ENCODE measurements at regions not wholly inside any gene's neighbourhood (a gene's known extent, or its start where the extent isn't known, plus 50 kb on each side); places are given as distances from the start of the nearest gene placed in this dataset.
"Not testable (repeated sequence)": the region's sequence is repeated elsewhere in the genome, so short reads cannot be mapped to it uniquely, and the experiment has no call there.

- Histone ChIP-seq H3K27ac (no peak overlapping the region), H3K36me3 (no peaks in the 10 kb centered on the region), H3K4me1 (no peaks in the 10 kb centered on the region), H3K9me3 (replicated peaks) (no peaks in the 10 kb centered on the region), H3K27me3 (no peaks in the 10 kb centered on the region), H3K4me3 (no peak overlapping the region)
- DNase-seq = no peak
These were observed 179.3 kb downstream of the HDGFL1 start for GRCh38 chr6:22748681-22749080.

- Histone ChIP-seq H3K4me1 (no peaks in the 10 kb centered on the region), H3K36me3 (no peaks in the 10 kb centered on the region), H3K27me3 (no peaks in the 10 kb centered on the region), H3K27ac (no peak overlapping the region), H3K9me3 (replicated peaks) (no peaks in the 10 kb centered on the region), H3K4me3 (no peak overlapping the region)
- no peak for DNase-seq
These were observed 180.3 kb downstream of the HDGFL1 start for GRCh38 chr6:22749696-22750095.

DNA sequence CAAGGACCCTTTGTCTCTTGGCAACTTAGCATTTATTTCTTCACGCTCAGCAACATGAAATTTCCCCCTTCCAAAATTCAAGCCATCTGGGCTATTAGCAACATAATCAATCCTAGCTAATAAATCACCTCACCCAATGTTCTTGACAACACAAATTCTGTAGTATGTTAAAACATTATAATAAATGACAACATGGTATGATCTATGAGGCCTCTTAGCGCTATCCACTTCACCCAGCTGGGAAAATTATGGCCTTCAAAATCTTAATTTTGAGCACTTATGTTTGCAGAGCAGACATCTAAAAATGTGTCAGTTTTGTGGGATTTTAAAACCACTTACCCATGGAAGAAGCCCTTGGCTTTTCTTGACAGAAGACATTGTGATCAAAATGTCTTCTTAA is 181.9 kb downstream of the HDGFL1 start:
- Histone ChIP-seq H3K4me3 (no peak overlapping the region), H3K4me1 (no peaks in the 10 kb centered on the region), H3K36me3 (no peaks in the 10 kb centered on the region), H3K9me3 (replicated peaks) (no peaks in the 10 kb centered on the region), H3K27me3 (no peaks in the 10 kb centered on the region), H3K27ac (no peak overlapping the region)
- DNase-seq = no peak

GRCh38 chr6:22752522-22752921 is 183.2 kb downstream of the HDGFL1 start:
- Histone ChIP-seq H3K27me3 (no peaks in the 10 kb centered on the region), H3K4me1 (no peaks in the 10 kb centered on the region), H3K36me3 (no peaks in the 10 kb centered on the region), H3K4me3 (no peak overlapping the region), H3K9me3 (replicated peaks) (no peaks in the 10 kb centered on the region), H3K27ac (no peak overlapping the region)
- DNase-seq = no peak

GRCh38 chr6:22754061-22754460 is 184.7 kb downstream of the HDGFL1 start:
- no peak for DNase-seq
- Histone ChIP-seq H3K27me3 (no peaks in the 10 kb centered on the region), H3K4me1 (no peaks in the 10 kb centered on the region), H3K27ac (no peak overlapping the region), H3K36me3 (no peaks in the 10 kb centered on the region), H3K4me3 (no peak overlapping the region), H3K9me3 (replicated peaks) (no peaks in the 10 kb centered on the region)

DNA sequence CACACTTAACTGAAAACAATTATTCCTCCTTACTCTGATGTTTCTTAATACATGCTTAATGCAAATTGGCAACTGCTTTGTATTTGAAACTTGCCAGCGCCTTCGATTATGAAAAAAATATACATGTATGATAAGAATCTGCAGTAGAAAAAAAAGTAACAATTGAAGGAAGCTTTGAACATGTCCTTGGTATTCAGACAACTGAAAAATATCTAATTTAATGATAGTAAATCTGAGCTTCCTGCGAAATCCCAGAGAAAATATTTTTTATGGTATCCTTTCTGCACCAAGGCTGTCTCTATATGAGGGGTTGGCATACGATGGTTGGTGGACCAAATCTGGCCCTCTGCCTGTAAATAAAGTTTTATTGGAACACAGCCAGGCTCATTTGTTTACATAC is 186.2 kb downstream of the HDGFL1 start:
- H3K4me3 ChIP-seq = no peak overlapping the region
- H3K36me3 ChIP-seq = no peaks in the 10 kb centered on the region
- no peak overlapping the region for H3K27ac ChIP-seq
- no peak for DNase-seq
- H3K4me1 ChIP-seq = no peaks in the 10 kb centered on the region
- no peaks in the 10 kb centered on the region for H3K27me3 ChIP-seq
- no peaks in the 10 kb centered on the region for H3K9me3 ChIP-seq (replicated peaks)

DNA sequence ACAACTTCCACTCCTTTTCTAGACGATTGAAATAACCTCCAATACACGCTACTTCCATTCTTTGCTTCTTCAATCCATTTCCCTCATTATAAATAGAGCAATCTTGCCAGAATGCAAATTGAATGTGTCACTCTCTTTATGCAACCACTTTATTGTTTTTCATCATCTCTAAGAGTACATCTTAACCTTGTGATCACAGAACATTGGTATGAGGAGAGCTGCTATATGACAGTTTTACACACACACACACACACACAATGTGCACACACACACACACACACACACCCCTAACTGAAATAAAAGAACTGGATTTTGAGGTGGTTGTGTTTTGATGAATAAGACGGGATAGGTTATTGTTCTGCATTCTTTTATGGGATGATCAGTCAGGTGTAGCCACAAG is 187.0 kb downstream of the HDGFL1 start:
- DNase-seq = no peak
- H3K27me3 ChIP-seq = no peaks in the 10 kb centered on the region
- no peaks in the 10 kb centered on the region for H3K4me1 ChIP-seq
- H3K9me3 ChIP-seq (replicated peaks) = no peaks in the 10 kb centered on the region
- no peak overlapping the region for H3K4me3 ChIP-seq
- H3K27ac ChIP-seq = no peak overlapping the region
- no peaks in the 10 kb centered on the region for H3K36me3 ChIP-seq

GRCh38 chr6:22764496-22764895 is 195.1 kb downstream of the HDGFL1 start:
- Histone ChIP-seq H3K36me3 (no peaks in the 10 kb centered on the region), H3K4me3 (no peak overlapping the region), H3K27me3 (no peaks in the 10 kb centered on the region), H3K4me1 (peaks cover 8% of the 10 kb centered on the region), H3K27ac (no peak overlapping the region), H3K9me3 (replicated peaks) (no peaks in the 10 kb centered on the region)
- DNase-seq = peak; percentile 7 to 50

DNA sequence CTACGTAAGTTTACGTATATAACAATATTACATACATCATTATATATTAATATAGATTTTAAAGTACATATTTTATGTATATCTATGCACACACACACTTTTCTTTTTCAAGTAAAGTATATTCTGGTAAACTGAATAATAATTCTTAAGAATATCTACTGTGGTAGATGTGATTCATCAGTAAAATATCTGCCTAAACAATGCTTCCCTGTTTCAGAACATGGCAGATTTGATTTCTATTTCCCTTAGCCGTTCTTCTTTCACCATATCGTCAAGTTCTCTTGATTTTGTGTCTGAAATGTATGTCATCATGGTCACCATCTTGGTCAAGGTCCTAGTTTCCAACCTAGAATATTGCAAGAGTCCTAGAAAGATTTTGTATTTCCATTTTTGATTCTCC is 195.6 kb downstream of the HDGFL1 start:
- Histone ChIP-seq H3K27ac (no peak overlapping the region), H3K4me3 (no peak overlapping the region), H3K4me1 (peaks cover 8% of the 10 kb centered on the region), H3K36me3 (no peaks in the 10 kb centered on the region), H3K27me3 (no peaks in the 10 kb centered on the region), H3K9me3 (replicated peaks) (no peaks in the 10 kb centered on the region)
- no peak for DNase-seq

GRCh38 chr6:22766979-22767378 is 197.6 kb downstream of the HDGFL1 start:
- no peaks in the 10 kb centered on the region for H3K36me3 ChIP-seq
- no peak overlapping the region for H3K27ac ChIP-seq
- H3K27me3 ChIP-seq = no peaks in the 10 kb centered on the region
- H3K4me3 ChIP-seq = no peak overlapping the region
- H3K4me1 ChIP-seq = peaks cover 8% of the 10 kb centered on the region
- H3K9me3 ChIP-seq (replicated peaks) = no peaks in the 10 kb centered on the region
- DNase-seq = no peak

DNA sequence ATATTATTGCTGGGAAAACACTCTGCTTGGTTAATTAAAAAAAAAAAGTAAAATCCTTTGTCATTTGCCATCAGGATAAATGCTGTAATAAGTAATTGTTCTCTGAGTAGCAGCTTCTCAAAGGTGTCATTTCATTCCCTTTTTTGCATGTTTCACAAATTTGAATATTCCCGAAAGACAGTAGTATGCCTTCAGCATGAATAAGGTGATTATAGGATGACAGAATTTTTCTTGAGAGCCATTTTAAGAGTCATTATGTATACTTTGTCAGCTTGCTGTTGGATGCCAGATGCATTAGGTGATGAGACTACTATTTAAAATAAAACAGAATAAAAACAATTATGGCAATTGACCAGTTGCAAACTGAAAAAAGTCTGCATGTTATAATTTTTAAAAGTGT is 200.7 kb downstream of the HDGFL1 start:
- no peak for DNase-seq
- Histone ChIP-seq H3K27me3 (no peaks in the 10 kb centered on the region), H3K4me3 (no peak overlapping the region), H3K27ac (no peak overlapping the region), H3K36me3 (no peaks in the 10 kb centered on the region), H3K4me1 (no peaks in the 10 kb centered on the region), H3K9me3 (replicated peaks) (no peaks in the 10 kb centered on the region)

DNA sequence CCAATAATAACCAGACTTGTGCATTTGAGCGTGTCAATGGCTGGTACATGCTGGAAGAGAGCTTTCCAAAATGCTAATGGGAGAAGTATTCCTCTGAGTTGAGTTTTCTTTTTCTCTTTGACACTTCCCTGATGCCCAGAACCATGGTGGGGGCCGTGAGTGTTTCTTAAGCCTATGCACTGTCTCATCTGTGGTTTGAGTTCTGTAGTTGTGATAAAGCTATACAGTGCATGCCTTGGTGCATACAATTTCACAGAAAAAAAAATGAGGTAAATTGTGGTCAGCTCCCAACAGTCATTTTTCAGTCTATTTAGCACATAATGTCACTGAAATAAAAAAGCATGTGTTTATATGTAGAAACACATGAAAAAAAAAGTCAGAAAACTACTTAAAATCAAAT is 204.8 kb downstream of the HDGFL1 start:
- no peaks in the 10 kb centered on the region for H3K4me1 ChIP-seq
- DNase-seq = no peak
- no peak overlapping the region for H3K4me3 ChIP-seq
- no peaks in the 10 kb centered on the region for H3K36me3 ChIP-seq
- H3K27ac ChIP-seq = no peak overlapping the region
- H3K9me3 ChIP-seq (replicated peaks) = no peaks in the 10 kb centered on the region
- no peaks in the 10 kb centered on the region for H3K27me3 ChIP-seq

DNA sequence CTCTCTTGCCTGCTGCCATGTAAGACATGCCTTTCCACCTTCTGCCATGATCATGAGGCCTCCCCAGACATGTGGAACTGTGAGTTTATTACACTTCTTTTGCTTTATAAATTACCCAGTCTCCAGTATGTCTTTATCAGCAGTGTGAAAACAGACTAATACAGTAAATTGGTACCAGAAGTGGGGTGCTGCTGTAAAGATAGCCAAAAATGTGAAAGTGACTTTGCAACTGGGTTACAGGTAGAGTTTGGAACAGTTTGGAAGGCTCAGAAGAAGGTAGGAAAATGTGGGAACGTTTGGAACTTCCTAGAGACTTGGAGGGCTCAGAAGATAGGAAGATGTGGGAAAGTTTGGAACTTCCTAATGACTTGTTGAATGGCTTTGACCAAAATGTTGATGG is 209.1 kb downstream of the HDGFL1 start:
- DNase-seq; H3K4me1 ChIP-seq; H3K9me3 ChIP-seq (replicated peaks): not testable (repeated sequence)

GRCh38 chr6:22779062-22779461 is 209.7 kb downstream of the HDGFL1 start:
- DNase-seq = no peak
- H3K4me1 ChIP-seq = no peaks in the 10 kb centered on the region; the same call in 1 of the 2 replicates

More for the DNA sequence above, 209.1 kb downstream of the HDGFL1 start:
- not testable (repeated sequence) for H3K36me3 ChIP-seq, H3K27ac ChIP-seq, H3K27me3 ChIP-seq, H3K4me3 ChIP-seq

GRCh38 chr6:22783931-22784330 is 214.6 kb downstream of the HDGFL1 start:
- no peak overlapping the region for H3K27ac ChIP-seq

More at GRCh38 chr6:22779062-22779461, 209.7 kb downstream of the HDGFL1 start:
- Histone ChIP-seq H3K27ac (no peak overlapping the region), H3K4me3 (no peak overlapping the region), H3K27me3 (no peaks in the 10 kb centered on the region), H3K36me3 (no peaks in the 10 kb centered on the region), H3K9me3 (replicated peaks) (no peaks in the 10 kb centered on the region)

DNA sequence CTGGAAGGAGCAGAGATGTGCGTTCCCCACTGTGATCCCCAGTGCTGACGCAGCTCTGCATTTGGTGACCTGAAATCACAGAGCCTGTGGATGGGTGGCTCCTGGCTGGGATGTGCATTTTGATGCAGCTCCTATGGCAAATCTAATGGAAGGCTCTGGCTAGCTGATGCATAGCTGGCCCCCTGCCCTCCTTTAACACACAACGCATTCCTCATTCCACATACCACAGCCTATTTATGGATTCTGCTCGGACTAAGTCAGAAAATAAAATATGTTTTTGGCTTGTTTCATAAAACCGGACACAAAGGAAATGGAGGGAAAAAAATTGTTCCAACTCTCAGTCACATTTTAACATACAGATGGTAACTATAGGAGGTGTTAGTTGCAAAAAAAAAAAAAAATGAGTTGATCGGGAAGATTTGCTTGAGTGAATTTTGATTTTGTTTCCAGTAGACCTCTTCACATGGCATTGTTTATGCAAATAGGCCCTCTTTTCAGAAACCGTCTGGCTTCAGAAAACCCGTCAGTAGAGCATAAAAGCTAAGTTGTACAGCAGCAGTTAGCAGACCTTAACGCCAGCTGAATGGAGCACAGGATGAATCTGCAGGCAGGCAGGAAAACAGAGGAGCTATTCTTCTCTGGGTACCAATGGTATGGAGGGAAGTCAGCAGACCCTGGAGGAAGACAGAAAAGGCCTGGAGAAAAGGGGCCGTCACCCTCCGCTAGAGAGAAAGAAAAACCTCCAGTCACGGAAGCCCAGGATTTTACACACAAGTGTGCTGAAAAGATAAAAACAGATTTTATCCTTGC is 215.4 kb downstream of the HDGFL1 start:
- Histone ChIP-seq H3K4me1 (peaks cover 13% of the 10 kb centered on the region; the same call in 1 of the 2 replicates), H3K4me3 (peak overlapping the region; percentile 37), H3K27me3 (no peaks in the 10 kb centered on the region), H3K9me3 (replicated peaks) (no peaks in the 10 kb centered on the region), H3K27ac (peak overlapping the region; percentile 63), H3K36me3 (no peaks in the 10 kb centered on the region)
- DNase-seq = peak; percentile 66 to 82

More at GRCh38 chr6:22783931-22784330, 214.6 kb downstream of the HDGFL1 start:
- Histone ChIP-seq H3K27me3 (no peaks in the 10 kb centered on the region), H3K4me1 (peaks cover 13% of the 10 kb centered on the region; the same call in 1 of the 2 replicates), H3K9me3 (replicated peaks) (no peaks in the 10 kb centered on the region), H3K4me3 (no peak overlapping the region), H3K36me3 (no peaks in the 10 kb centered on the region)
- no peak for DNase-seq
